ENCODE measurements at regions not wholly inside any gene's neighbourhood (a gene's known extent, or its start where the extent isn't known, plus 50 kb on each side); places are given as distances from the start of the nearest gene placed in this dataset.

DNA sequence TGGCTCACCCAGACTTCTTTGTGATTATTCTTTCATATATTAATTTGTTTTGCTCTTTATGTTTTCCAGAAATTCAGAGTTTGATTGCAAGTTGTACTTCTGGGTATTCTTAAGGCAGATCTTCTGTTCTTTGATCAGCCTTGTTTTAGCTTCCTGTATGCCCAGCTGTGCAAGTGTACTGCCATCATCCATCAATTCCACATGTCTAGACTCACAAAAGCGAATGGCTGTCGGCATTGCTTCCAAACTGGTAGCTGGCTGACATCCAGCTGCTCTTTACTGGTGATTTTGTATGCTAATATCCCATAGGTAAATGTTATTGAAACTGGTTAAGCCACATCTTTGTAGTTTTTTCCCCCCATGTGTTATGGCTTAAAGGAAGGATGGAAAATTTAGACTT is 1084.8 kb upstream of the CITED2 start:
- no peak for TF ChIP-seq YY1 (IDR thresholded peaks at IDR 0.05; ENCODE audit: insufficient read depth, insufficient read length)
- no peak for TF ChIP-seq ZNF274 (IDR thresholded peaks at IDR 0.05; ENCODE audit: low read depth, low read length)
- TF ChIP-seq SUZ12 (IDR thresholded peaks at IDR 0.05; ENCODE audit: extremely low read depth, insufficient read depth, insufficient read length): no peak
